H1 (cell line): ENCODE measurements at regions not wholly inside any gene's neighbourhood (a gene's known extent, or its start where the extent isn't known, plus 50 kb on each side); places are given as distances from the start of the nearest gene placed in this dataset.

ENCODE experiments used
- ASH2L ChIP-seq: fragments of 200-600, 300-600 bp; sonication (generic); IDR thresholded peaks from one replicate; pipeline ENCODE4 v1.7.1; 2017; ENCODE audit warnings: low read length
- CBX5 ChIP-seq: fragments of 300-800, 300-1000 bp; sonication (generic); IDR thresholded peaks from 2 replicates; pipeline ENCODE4 v1.7.1; 2016; ENCODE audit warnings: antibody characterized with exemption, low read length, low read depth
- CTCF ChIP-seq, 3 experiments: IDR thresholded peaks; 1 replicate in 2 of 3; 2 replicates in 1 of 3; pipeline versions ENCODE4 v1.5.1 to v1.6.1; 2011; ENCODE audit warnings: low read length in 3 of 3, mild to moderate bottlenecking in 3 of 3, inconsistent platforms in 2 of 3, low read depth in 1 of 3, moderate library complexity in 1 of 3; ENCODE audit not compliant: insufficient read depth in 1 of 3; ENCODE audit errors: control extremely low read depth in 1 of 3
- EZH2 ChIP-seq: fragments of 200-600 bp; sonication (generic); IDR thresholded peaks from 2 replicates; pipeline ENCODE4 v1.7.1; 2012; ENCODE audit warnings: low read depth, mild to moderate bottlenecking, moderate library complexity, low read length, inconsistent platforms; ENCODE audit not compliant: severe bottlenecking
- HDAC6 ChIP-seq: IDR thresholded peaks from one replicate; pipeline ENCODE4 v1.7.1; 2012; ENCODE audit warnings: low read depth, mild to moderate bottlenecking, inconsistent platforms, low read length, moderate library complexity
- SP1 ChIP-seq: IDR thresholded peaks from 2 replicates; pipeline ENCODE4 v1.6.1; 2011; ENCODE audit warnings: low read depth, low read length
- YY1 ChIP-seq: IDR thresholded peaks from 2 replicates; pipeline ENCODE4 v1.6.1; 2011; ENCODE audit warnings: low read depth, mild to moderate bottlenecking, low read length
- ZNF274 ChIP-seq: IDR thresholded peaks from 2 replicates; pipeline ENCODE4 v1.7.0; 2012; ENCODE audit warnings: low read length, borderline replicate concordance; ENCODE audit errors: extremely low read depth
- TF ChIP-seq, protein P1 (sequence below): IDR thresholded peaks from 2 replicates; pipeline ENCODE4 v1.6.1; 2012; ENCODE audit warnings: inconsistent platforms

DNA sequence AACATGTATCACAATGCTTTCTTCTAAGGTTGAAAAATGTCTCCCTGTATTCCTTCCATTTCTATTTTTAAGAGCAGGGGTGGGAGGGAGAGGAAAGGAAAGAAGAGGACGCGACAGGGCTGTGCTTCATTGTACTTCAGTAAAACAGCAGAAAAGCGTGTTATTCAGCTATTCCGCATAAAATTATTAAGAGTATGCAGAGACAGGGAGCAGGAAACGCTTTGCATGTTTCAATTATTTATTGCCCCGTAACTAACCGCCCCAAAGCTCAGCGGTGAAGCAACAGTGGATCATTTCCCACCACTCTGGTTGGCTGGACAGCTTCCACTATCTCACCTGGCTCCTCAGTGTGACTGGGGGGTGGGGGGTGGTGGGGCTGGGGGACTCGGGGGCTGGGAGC, 188.9 kb downstream of the TTLL2 start:
- TF ChIP-seq CTCF (IDR thresholded peaks at IDR 0.05; ENCODE audit: control extremely low read depth in 1 of 3, insufficient read depth in 1 of 3, low read depth in 1 of 3, low read length in 3 of 3) (no peak), EZH2 (no peak), HDAC6 (no peak), SP1 (no peak), YY1 (no peak), ZNF274 (no peak), CBX5 (no peak), ASH2L (no peak)
- TF ChIP-seq, protein P1, sequence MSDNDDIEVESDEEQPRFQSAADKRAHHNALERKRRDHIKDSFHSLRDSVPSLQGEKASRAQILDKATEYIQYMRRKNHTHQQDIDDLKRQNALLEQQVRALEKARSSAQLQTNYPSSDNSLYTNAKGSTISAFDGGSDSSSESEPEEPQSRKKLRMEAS = no peak
